Adipocyte (in vitro differentiated cells): ENCODE measurements at regions not wholly inside any gene's neighbourhood (a gene's known extent, or its start where the extent isn't known, plus 50 kb on each side); places are given as distances from the start of the nearest gene placed in this dataset.

Experiments used
- DNase-seq: peaks from one replicate; pipeline ENCODE4 v3.0.0-alpha.2; 2015; ENCODE audit warnings: low read depth
- H3K27me3 ChIP-seq: replicated peaks from 2 replicates; pipeline ENCODE4 v1.7.0; 2013; ENCODE audit warnings: mild to moderate bottlenecking, low read length, moderate library complexity; ENCODE audit not compliant: control insufficient read depth, insufficient read depth
- H3K36me3 ChIP-seq: 2 replicates; pipeline ENCODE4 v1.7.0; 2013; ENCODE audit warnings: low read length, mild to moderate bottlenecking, moderate library complexity; ENCODE audit not compliant: control insufficient read depth, insufficient read depth, severe bottlenecking
- H3K4me1 ChIP-seq: 2 replicates; pipeline ENCODE4 v1.7.0; 2013; ENCODE audit warnings: mild to moderate bottlenecking, low read length, moderate library complexity; ENCODE audit not compliant: control insufficient read depth, insufficient read depth
- H3K4me3 ChIP-seq: 2 replicates; pipeline ENCODE4 v1.7.0; 2013; ENCODE audit warnings: mild to moderate bottlenecking, low read length, moderate library complexity
- H3K9ac ChIP-seq: 2 replicates; pipeline ENCODE4 v1.7.0; 2013; ENCODE audit warnings: mild to moderate bottlenecking, low read length, moderate library complexity
- H3K9me3 ChIP-seq: 2 replicates; pipeline ENCODE4 v1.7.0; 2013; ENCODE audit warnings: mild to moderate bottlenecking, low read length, moderate library complexity; ENCODE audit not compliant: control insufficient read depth

DNA sequence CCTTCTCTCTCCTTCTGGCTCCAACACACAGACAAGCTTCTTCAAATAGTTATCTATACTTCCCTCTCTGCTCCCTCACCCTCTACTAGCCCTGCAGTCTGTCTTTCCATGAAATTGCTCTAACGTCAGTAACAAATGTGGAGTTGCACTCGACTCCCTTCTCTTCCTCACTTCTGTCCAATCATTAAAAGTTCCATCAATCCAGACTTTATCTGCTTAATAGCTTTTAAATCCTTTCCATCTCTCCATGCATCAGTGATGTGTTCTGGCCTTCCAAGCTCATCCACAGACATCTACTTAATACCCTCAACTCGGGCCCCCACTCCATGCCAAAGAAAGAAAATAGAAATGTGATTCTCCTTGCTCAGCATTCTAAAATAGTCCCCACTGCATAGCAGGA lies 422.1 kb upstream of the CDH5 start:
- no peaks in the 10 kb centered on the region for H3K9me3 ChIP-seq

GRCh38 chr16:65940711-65941110 lies 425.8 kb upstream of the CDH5 start:
- Histone ChIP-seq H3K9me3 (no peaks in the 10 kb centered on the region), H3K27me3 (no peaks in the 10 kb centered on the region), H3K4me3 (no peak overlapping the region), H3K36me3 (no peaks in the 10 kb centered on the region), H3K4me1 (peaks cover 3% of the 10 kb centered on the region), H3K9ac (no peak overlapping the region)
- DNase-seq: no peak

More for the DNA sequence above, 422.1 kb upstream of the CDH5 start:
- Histone ChIP-seq H3K4me1 (no peaks in the 10 kb centered on the region), H3K9ac (no peak overlapping the region), H3K4me3 (no peak overlapping the region), H3K36me3 (no peaks in the 10 kb centered on the region), H3K27me3 (no peaks in the 10 kb centered on the region)
- DNase-seq: no peak

DNA sequence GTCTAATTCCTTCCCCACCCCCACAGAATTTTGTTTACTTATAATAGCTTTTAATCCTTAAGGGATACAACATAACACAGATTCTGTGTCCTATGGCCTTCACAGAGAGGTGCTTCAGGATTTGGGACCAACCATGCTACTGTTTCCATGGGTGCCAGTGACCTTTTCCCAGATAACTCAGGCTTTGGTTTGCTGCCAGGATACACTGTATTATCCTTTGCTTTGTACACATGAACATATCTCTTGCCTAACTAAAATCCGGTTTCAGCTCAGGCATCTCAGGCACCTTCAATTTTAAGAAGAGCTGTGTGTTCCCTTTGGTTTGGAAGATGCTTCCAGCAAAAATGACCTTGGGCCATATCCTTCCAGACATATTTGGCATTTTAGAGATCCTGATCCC lies 428.4 kb upstream of the CDH5 start:
- H3K36me3 ChIP-seq: no peaks in the 10 kb centered on the region
- DNase-seq: no peak
- H3K9ac ChIP-seq: no peak overlapping the region
- H3K9me3 ChIP-seq: no peaks in the 10 kb centered on the region
- H3K4me1 ChIP-seq: peaks cover 3% of the 10 kb centered on the region
- H3K27me3 ChIP-seq: no peaks in the 10 kb centered on the region
- H3K4me3 ChIP-seq: no peak overlapping the region

DNA sequence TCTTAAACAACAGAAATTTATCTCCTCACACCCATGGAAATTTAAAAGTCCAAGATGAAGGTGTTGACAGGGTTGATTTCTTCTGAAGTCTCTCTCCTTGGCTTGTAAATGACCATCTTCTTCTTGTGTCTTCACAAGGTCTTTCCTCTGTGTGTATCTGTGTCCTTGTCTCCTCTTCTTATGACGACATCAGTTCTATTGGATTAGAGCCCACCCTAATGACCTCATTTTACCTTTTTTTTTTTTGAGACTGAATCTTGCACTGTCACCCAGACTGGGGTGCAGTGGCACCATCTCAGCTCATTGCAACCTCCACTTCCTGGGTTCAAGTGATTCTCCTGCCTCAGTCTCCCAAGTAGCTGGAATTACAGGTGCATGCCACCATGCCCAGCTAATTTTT lies 429.0 kb upstream of the CDH5 start:
- Histone ChIP-seq H3K4me3 (no peak overlapping the region), H3K9me3 (no peaks in the 10 kb centered on the region)

GRCh38 chr16:65936096-65936495 lies 430.4 kb upstream of the CDH5 start:
- H3K9me3 ChIP-seq: no peaks in the 10 kb centered on the region
- DNase-seq: no peak
- H3K4me3 ChIP-seq: no peak overlapping the region
- H3K4me1 ChIP-seq: peaks cover 3% of the 10 kb centered on the region
- no peak overlapping the region for H3K9ac ChIP-seq
- H3K36me3 ChIP-seq: no peaks in the 10 kb centered on the region
- H3K27me3 ChIP-seq: no peaks in the 10 kb centered on the region

More for the DNA sequence above, 429.0 kb upstream of the CDH5 start:
- H3K4me1 ChIP-seq: peaks cover 3% of the 10 kb centered on the region
- no peaks in the 10 kb centered on the region for H3K36me3 ChIP-seq
- no peak overlapping the region for H3K9ac ChIP-seq
- H3K27me3 ChIP-seq: no peaks in the 10 kb centered on the region
- no peak for DNase-seq

DNA sequence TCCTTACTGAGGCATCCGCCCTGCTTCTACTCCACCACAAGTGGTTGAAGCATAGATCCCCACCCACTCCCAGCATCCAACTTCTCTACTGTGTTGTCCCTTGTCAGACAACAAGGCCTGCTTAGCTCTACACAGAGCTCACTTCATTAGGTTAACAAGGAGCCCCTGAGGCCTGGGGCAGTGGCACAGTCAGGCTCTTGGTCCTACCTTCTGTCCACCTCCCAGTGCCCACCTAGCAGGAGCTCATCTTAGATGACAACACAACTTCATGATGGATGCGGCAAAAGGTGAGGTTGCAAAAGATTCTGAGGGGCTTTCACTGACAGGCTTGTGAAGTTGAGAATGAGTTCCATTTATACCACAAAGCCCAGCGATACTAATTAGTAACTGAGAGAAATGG lies 432.0 kb upstream of the CDH5 start:
- Histone ChIP-seq H3K4me3 (no peak overlapping the region), H3K36me3 (no peaks in the 10 kb centered on the region), H3K9me3 (no peaks in the 10 kb centered on the region), H3K9ac (no peak overlapping the region), H3K27me3 (no peaks in the 10 kb centered on the region), H3K4me1 (peaks cover 3% of the 10 kb centered on the region)
- no peak for DNase-seq

GRCh38 chr16:65933703-65934102 lies 432.8 kb upstream of the CDH5 start:
- H3K4me3 ChIP-seq: no peak overlapping the region
- no peaks in the 10 kb centered on the region for H3K27me3 ChIP-seq
- no peaks in the 10 kb centered on the region for H3K36me3 ChIP-seq
- H3K4me1 ChIP-seq: peaks cover 3% of the 10 kb centered on the region
- H3K9ac ChIP-seq: no peak overlapping the region
- DNase-seq: no peak
- H3K9me3 ChIP-seq: no peaks in the 10 kb centered on the region

- no peaks in the 10 kb centered on the region for H3K9me3 ChIP-seq
- H3K27me3 ChIP-seq: no peaks in the 10 kb centered on the region
- H3K4me3 ChIP-seq: no peak overlapping the region
- no peak overlapping the region for H3K9ac ChIP-seq
- H3K36me3 ChIP-seq: no peaks in the 10 kb centered on the region
- no peak for DNase-seq
- no peaks in the 10 kb centered on the region for H3K4me1 ChIP-seq
Observed at GRCh38 chr16:65932350-65933072, 434.0 kb upstream of the CDH5 start.

- Histone ChIP-seq H3K9ac (no peak overlapping the region), H3K4me1 (no peaks in the 10 kb centered on the region), H3K4me3 (no peak overlapping the region), H3K36me3 (no peaks in the 10 kb centered on the region), H3K27me3 (peaks cover 5% of the 10 kb centered on the region), H3K9me3 (no peaks in the 10 kb centered on the region)
- DNase-seq: no peak
Observed at GRCh38 chr16:65922923-65923322, 443.6 kb upstream of the CDH5 start.

GRCh38 chr16:65919986-65920376 lies 446.5 kb upstream of the CDH5 start:
- Histone ChIP-seq H3K9me3 (no peaks in the 10 kb centered on the region), H3K4me1 (no peaks in the 10 kb centered on the region), H3K27me3 (peaks cover 5% of the 10 kb centered on the region), H3K36me3 (no peaks in the 10 kb centered on the region), H3K9ac (no peak overlapping the region), H3K4me3 (no peak overlapping the region)
- DNase-seq: no peak

DNA sequence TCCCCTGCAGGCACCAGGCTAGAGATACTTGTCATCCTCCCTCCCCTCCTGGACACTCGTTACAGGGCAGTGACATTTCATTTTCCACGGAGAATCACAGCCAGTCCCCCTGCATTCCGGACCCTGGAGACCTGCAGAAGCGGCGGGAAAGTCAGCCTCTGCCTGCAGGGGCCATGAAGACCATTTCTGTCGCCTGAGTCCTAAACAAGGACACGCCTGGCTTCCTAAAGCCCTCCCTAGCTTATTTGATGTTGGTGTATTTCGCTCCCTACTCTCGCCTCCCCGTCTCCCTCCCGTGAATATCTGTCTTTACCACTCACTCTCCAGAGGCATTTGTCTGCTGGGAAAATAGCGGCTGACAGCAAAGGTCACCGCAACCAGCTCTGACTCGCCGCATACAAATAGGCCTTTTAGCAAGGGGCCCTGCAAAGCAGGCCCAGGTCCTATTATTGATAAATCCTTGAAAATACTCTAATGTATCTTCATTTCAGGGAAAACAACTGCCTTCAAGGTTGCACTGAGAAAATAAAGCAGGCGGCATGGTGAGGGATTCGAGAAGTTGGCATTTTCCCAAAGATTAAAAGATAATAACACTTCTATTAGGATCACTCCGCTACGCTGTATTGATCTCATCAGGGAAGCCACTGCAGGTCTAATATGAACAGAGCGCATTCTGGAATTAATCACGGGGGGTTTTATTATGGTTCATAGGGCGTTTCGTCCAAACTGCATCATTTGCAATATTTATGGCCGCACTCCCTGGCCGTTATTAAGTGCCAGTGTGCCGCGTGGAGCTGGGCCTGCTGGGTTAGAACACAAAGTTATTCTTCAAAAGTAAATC lies 447.1 kb upstream of the CDH5 start:
- no peak for DNase-seq
- H3K4me3 ChIP-seq: no peak overlapping the region
- H3K27me3 ChIP-seq: peaks cover 5% of the 10 kb centered on the region
- H3K9ac ChIP-seq: no peak overlapping the region
- H3K36me3 ChIP-seq: no peaks in the 10 kb centered on the region
- H3K4me1 ChIP-seq: no peaks in the 10 kb centered on the region
- no peaks in the 10 kb centered on the region for H3K9me3 ChIP-seq
